Fibroblast of mammary gland (primary cell): ENCODE measurements at regions not wholly inside any gene's neighbourhood (a gene's known extent, or its start where the extent isn't known, plus 50 kb on each side); places are given as distances from the start of the nearest gene placed in this dataset.

Experiments used
- DNase-seq: peaks from one replicate; pipeline ENCODE4 v3.0.0-alpha.2; 2010; ENCODE audit warnings: low read depth
- H3K4me3 ChIP-seq: 2 replicates; pipeline ENCODE4 v1.5.1; 2011; ENCODE audit warnings: low read depth, mild to moderate bottlenecking, low read length, moderate library complexity; ENCODE audit not compliant: control insufficient read depth
- TF ChIP-seq, protein P1 (sequence below): conservative IDR thresholded peaks from 2 replicates; pipeline ENCODE4 v1.5.1; 2011; ENCODE audit warnings: low read depth, low read length, inconsistent platforms; ENCODE audit not compliant: control insufficient read depth, insufficient read depth

DNA sequence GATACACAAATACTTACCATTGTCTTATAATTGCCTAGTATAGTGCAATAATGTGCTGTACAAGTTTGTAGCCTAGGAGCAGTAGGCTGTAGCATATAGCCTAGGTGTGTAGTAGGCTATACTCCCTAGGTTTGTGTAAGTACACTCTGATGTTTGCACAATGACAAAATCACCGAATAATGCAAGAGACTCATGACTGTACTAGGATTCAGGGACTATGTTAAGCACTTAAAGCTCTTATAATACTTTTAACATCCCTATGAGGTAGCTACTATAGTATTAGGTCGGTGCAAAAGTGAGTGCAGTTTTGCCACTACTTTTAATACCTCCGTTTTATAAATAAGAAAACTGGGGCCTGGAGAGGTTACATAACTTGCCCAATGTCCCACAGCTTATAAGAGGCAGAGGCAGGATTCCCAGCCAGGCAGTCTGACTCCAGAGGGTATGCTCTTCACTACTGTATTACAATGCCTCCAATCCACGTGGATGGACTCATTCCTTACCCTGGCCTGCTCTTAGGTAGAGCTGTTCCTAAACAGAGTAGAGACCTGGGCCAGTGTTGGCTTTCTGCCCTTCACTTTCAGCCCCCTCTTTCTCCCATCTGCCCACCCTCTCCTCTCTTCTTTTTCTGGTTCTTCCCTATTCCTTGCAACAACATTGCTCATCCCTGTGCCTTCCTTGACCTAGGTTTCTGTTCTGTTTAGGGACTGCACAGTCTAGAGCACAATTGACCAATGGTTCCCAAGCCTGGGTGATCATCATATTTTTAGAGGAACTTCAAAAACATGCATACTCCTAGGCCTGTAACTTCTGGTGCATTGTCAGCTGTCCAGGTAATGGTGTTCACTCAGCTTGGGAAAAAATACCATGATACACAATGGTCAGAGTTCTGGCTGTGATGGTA, 114.0 kb downstream of the CARTPT start:
- TF ChIP-seq, protein P1, sequence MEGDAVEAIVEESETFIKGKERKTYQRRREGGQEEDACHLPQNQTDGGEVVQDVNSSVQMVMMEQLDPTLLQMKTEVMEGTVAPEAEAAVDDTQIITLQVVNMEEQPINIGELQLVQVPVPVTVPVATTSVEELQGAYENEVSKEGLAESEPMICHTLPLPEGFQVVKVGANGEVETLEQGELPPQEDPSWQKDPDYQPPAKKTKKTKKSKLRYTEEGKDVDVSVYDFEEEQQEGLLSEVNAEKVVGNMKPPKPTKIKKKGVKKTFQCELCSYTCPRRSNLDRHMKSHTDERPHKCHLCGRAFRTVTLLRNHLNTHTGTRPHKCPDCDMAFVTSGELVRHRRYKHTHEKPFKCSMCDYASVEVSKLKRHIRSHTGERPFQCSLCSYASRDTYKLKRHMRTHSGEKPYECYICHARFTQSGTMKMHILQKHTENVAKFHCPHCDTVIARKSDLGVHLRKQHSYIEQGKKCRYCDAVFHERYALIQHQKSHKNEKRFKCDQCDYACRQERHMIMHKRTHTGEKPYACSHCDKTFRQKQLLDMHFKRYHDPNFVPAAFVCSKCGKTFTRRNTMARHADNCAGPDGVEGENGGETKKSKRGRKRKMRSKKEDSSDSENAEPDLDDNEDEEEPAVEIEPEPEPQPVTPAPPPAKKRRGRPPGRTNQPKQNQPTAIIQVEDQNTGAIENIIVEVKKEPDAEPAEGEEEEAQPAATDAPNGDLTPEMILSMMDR = no peak

DNA sequence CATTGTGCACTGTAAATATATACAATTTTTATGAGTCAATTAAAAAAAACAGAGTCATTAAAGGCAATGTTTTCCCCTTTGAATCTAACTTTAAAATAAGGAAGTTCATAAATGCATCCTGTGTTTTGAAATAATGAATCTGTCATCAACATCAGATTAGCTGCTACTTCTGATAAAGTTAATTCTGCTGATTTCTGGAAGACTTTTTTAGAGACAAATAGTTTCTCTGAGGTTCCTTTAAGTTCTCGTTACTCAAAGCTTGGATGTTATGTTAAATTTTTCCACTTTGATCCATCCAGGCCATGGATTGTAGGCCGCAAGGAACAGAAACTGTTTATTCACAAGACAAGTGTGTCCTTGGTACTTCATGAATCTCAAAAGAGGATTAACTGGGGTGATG, 115.5 kb downstream of the CARTPT start:
- TF ChIP-seq, protein P1 = no peak
- DNase-seq = no peak
- H3K4me3 ChIP-seq = no peak overlapping the region

More for the DNA sequence above, 114.0 kb downstream of the CARTPT start:
- H3K4me3 ChIP-seq = no peak overlapping the region
- no peak for DNase-seq

DNA sequence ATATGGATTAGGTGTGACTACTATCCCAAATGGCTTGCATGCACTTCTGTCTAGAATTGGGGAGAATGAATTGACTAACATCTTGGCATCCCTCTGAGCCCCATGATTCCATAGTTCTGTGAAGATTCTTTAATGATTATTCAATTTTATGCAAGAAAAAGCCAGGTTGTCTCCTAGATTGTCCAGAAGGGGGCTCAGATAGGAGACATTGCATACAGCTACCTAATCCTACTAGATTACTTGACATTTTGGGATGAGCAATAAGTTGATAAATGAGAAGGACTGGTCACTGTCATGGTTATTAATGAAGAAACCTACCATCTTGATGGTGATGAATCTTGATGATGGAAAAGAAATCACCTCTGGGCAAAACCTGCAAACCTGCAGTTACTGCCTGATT, 117.0 kb downstream of the CARTPT start:
- DNase-seq = peak; percentile 45
- TF ChIP-seq, protein P1 = peak; percentile 45

DNA sequence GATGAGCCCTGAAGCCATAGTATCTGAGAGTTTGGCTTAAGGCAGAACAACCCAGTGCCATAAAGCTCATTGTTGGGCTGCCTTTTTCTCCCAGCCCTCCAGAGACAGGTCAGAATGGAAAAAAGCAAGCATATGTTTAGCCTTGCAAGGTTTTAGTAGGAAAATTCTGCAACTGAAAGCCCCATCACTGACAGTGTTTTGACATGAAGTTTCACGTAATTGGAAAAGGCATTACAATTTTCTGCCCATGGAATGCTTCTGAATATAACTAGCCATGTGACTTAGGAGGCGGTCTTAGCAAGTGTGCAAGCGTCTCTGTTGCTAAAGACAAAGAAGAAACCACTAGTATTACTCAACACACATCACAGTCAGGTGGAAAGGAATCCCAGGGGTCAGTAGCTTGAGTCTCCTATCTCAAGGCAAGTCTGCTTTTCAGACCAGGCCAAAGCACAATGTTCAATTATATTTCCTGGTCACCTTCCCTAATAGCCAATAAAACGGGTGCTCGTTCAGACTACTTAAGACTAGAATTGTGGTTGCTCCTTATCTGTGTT, 117.6 kb downstream of the CARTPT start:
- no peak overlapping the region for H3K4me3 ChIP-seq
- DNase-seq = peak; percentile 24
- TF ChIP-seq, protein P1 = no peak

More for the DNA sequence above, 117.0 kb downstream of the CARTPT start:
- no peak overlapping the region for H3K4me3 ChIP-seq

DNA sequence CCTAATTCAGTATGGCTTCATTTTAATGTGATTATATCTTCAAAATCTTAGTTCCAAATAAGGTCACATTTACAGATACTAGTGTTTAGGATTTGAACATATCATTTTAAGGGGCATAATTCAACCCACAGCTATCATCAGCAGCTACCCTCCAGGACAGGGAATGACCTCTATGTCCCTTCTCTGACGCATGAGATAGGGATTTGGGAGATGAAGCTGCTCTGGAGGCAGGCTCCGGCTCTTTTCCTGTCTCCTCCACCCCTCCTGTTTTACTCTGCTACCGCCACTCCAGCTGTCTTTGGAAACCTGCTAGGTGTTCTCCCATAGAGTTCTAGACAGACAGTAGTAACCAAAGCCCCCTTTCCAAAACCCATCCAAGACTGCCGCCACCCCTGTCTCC, 119.2 kb downstream of the CARTPT start:
- DNase-seq = no peak

DNA sequence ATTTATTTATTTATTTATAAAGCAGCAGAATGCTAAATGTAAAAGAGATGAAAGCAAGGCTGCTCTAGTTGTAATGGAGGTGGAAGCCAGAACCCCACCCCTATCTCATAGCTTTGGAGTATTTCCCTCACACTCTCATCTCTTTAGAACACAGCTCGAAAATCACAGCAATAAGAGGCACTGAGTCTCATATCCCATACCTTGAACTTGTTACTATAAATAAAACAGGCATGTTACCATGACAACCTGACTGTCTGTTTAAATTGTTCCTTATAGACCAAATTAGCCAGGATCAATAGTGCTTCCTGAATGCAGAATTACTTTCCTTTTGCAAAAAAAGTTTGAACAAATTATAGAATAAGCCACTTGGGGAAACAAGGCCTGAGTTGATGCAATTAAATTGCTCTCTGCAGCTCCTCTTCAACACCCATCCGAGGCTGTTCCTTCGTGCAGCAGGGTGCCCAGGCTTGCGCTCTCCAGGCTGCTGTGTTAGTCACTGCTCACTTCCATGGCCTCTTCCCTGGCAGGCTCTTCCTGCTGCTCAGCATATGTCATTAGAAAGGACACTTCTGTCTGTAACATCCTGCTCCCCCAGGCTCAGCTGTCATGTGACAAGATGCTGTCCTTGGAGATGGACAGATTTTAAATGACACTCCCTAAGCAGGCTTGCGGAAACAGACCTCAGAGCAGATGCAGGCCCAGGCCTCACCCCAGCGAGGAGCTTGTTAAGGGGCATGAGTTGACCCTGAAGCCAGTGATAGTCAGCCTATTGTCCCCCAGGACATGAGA, 120.2 kb downstream of the CARTPT start:
- TF ChIP-seq, protein P1 = no peak
- DNase-seq = no peak
- H3K4me3 ChIP-seq = no peak overlapping the region

More for the DNA sequence above, 119.2 kb downstream of the CARTPT start:
- TF ChIP-seq, protein P1 = no peak
- no peak overlapping the region for H3K4me3 ChIP-seq
